Right atrium auricular region (tissue), 2 donors: ENCODE measurements at regions not wholly inside any gene's neighbourhood (a gene's known extent, or its start where the extent isn't known, plus 50 kb on each side); places are given as distances from the start of the nearest gene placed in this dataset.

Experiments used
- DNase-seq: peaks from one replicate; pipeline ENCODE4 v3.0.0-alpha.2; 2019; ENCODE audit warnings: low spot score
- H3K27ac ChIP-seq, 2 donors: fragments of 200-600 bp; sonication (generic); 1 replicate in 1 of 2; 2 replicates in 1 of 2; pipeline ENCODE4 v1.5.1; 2016 to 2019
- H3K27me3 ChIP-seq, 2 donors: fragments of 200-600 bp; sonication (generic); one replicate each; pipeline versions ENCODE4 v1.5.1 to v1.6.0; 2017 to 2019
- H3K36me3 ChIP-seq: fragments of 200-600 bp; sonication (generic); one replicate; pipeline ENCODE4 v1.5.1; 2016
- H3K4me1 ChIP-seq, 2 donors: fragments of 200-600 bp; sonication (generic); one replicate each; pipeline versions ENCODE4 v1.5.1 to v1.6.0; 2017 to 2019
- H3K4me3 ChIP-seq, 2 donors: fragments of 200-600 bp; sonication (generic); 1 replicate in 1 of 2; 2 replicates in 1 of 2; pipeline ENCODE4 v1.5.1; 2017 to 2019; ENCODE audit warnings: mild to moderate bottlenecking in 1 of 2, moderate library complexity in 1 of 2
- H3K9me3 ChIP-seq, 2 donors: fragments of 200-600 bp; sonication (generic); one replicate each; pipeline ENCODE4 v1.5.1; 2019
- TF ChIP-seq, protein P1 (sequence below), 2 donors: fragments of 200-600 bp; sonication (generic); IDR thresholded peaks; one replicate each; pipeline ENCODE4 v1.5.1; 2019; ENCODE audit warnings: antibody characterized with exemption in 2 of 2

DNA sequence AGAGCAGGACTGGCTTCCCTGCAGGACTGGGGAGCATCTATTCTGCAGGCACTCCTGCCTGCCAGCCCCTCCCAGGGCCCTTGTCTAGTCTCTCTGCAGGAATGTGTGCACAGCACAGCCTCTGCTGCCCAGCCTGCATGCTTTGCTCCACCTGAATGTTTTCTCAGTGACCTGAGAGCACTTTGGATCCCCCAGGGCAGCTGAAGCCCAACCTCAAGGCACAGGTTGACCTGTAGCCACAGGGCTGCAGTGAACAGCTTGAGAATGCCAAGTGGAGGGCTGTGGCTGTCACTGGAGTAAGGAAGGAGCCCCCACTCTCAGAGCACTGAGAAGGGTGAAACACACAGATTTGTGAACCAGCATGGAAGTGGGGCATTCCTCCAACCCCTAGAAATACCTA, 760.2 kb downstream of the STIM2 start:
- H3K9me3 ChIP-seq, result no peaks in the 10 kb centered on the region
- H3K4me1 ChIP-seq, result no peaks in the 10 kb centered on the region
- H3K27me3 ChIP-seq, result no peaks in the 10 kb centered on the region
- DNase-seq, result no peak
- H3K36me3 ChIP-seq, result no peaks in the 10 kb centered on the region
- H3K4me3 ChIP-seq, result no peak overlapping the region
- TF ChIP-seq, protein P1, sequence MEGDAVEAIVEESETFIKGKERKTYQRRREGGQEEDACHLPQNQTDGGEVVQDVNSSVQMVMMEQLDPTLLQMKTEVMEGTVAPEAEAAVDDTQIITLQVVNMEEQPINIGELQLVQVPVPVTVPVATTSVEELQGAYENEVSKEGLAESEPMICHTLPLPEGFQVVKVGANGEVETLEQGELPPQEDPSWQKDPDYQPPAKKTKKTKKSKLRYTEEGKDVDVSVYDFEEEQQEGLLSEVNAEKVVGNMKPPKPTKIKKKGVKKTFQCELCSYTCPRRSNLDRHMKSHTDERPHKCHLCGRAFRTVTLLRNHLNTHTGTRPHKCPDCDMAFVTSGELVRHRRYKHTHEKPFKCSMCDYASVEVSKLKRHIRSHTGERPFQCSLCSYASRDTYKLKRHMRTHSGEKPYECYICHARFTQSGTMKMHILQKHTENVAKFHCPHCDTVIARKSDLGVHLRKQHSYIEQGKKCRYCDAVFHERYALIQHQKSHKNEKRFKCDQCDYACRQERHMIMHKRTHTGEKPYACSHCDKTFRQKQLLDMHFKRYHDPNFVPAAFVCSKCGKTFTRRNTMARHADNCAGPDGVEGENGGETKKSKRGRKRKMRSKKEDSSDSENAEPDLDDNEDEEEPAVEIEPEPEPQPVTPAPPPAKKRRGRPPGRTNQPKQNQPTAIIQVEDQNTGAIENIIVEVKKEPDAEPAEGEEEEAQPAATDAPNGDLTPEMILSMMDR (IDR thresholded peaks at IDR 0.05), result no peak
- H3K27ac ChIP-seq, result no peak overlapping the region

GRCh38 chr4:27624749-27625148, 764.1 kb downstream of the STIM2 start:
- Histone ChIP-seq H3K4me3 (no peak overlapping the region), H3K27ac (no peak overlapping the region), H3K9me3 (no peaks in the 10 kb centered on the region), H3K36me3 (no peaks in the 10 kb centered on the region), H3K27me3 (no peaks in the 10 kb centered on the region), H3K4me1 (no peaks in the 10 kb centered on the region)
- TF ChIP-seq, protein P1 (IDR thresholded peaks at IDR 0.05), result no peak
- DNase-seq, result no peak

GRCh38 chr4:27628609-27629008, 768.0 kb downstream of the STIM2 start:
- Histone ChIP-seq H3K36me3 (no peaks in the 10 kb centered on the region), H3K9me3 (no peaks in the 10 kb centered on the region), H3K27me3 (no peaks in the 10 kb centered on the region), H3K4me3 (no peak overlapping the region), H3K27ac (no peak overlapping the region), H3K4me1 (no peaks in the 10 kb centered on the region)
- TF ChIP-seq, protein P1 (IDR thresholded peaks at IDR 0.05), result no peak
- DNase-seq, result no peak

DNA sequence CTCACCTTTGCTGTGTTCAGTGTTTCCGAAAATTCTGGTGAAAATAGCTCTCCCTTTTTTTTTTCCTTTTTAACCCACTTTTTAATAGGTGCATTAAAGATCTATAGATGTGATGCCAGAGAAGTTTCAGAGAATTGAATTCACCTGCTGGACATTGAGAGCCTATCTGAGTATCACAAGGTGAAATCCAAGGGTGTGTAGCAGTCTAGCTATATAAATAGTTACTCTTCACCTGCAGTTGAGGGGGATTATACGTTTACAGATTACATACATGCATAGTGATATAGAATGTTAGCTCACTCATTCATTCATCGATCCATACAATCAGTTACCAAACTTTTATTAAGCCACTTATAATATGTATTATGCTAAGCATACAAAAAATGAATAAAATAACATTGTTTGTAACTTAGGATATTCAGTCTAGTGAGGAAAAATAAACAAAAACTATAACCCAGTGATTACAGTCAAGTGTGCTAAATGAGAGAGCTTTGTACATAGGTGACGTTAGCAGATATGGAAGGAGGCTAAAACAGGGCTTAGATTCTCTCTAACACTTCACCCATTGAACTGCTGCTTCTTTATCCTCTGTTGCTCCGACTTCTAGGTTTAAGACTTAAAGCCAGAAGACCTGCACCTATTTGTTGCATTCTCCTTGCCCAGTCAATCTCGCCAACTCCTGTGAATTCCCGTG, 769.0 kb downstream of the STIM2 start:
- H3K27ac ChIP-seq, result no peak overlapping the region
- no peaks in the 10 kb centered on the region for H3K4me1 ChIP-seq
- TF ChIP-seq, protein P1 (IDR thresholded peaks at IDR 0.05), result no peak
- H3K4me3 ChIP-seq, result no peak overlapping the region
- no peaks in the 10 kb centered on the region for H3K9me3 ChIP-seq
- no peaks in the 10 kb centered on the region for H3K36me3 ChIP-seq
- no peaks in the 10 kb centered on the region for H3K27me3 ChIP-seq
- DNase-seq, result no peak

DNA sequence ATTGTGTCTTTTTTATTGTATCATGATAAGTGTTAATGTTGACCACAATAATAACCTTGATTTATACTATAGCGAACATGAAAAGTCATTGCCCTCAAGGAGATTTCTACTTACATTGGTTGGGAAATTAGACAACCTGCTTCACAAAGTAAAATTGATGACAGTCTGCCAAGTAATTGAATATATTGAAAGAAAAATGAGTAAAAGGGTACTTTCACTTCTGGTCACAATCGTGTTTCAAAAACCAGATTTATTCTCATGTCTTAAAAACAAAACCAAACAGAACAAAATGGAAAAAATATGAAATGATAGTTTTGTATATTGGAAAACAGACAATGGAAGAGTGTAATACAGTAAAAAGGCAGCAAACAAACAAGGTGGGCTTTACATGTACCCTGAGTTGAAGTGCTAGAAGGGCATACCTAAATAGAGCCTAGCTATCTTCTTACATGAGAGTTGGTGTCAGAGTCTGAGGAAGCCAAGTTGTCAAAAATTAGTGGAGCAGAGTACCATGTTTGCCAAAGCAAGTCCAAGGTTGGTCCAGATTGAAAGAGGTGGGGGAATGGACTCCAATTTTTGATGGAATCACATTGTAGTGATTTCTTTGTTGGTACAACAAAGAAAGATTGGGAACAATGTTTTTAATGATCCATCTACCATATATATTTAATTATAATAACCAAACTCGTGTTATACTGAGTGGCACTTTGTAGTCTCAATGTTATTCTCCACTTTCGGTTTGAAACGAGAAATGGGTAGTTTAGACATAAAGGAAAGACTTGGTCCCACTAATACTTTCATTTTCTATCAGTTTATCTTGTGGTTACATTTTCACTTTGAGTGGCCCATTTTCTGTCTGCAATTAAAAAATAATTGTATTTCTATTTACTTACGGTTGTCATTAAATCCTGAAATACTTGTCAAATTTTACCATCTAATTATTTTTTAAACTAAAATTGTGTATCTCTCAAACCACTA, 775.6 kb downstream of the STIM2 start:
- no peak for DNase-seq
- H3K36me3 ChIP-seq, result no peaks in the 10 kb centered on the region
- no peak overlapping the region for H3K27ac ChIP-seq
- H3K4me1 ChIP-seq, result no peaks in the 10 kb centered on the region
- H3K9me3 ChIP-seq, result no peaks in the 10 kb centered on the region
- no peaks in the 10 kb centered on the region for H3K27me3 ChIP-seq
- TF ChIP-seq, protein P1 (IDR thresholded peaks at IDR 0.05), result no peak
- no peak overlapping the region for H3K4me3 ChIP-seq
